ENCODE measurements at regions not wholly inside any gene's neighbourhood (a gene's known extent, or its start where the extent isn't known, plus 50 kb on each side); places are given as distances from the start of the nearest gene placed in this dataset.

DNA sequence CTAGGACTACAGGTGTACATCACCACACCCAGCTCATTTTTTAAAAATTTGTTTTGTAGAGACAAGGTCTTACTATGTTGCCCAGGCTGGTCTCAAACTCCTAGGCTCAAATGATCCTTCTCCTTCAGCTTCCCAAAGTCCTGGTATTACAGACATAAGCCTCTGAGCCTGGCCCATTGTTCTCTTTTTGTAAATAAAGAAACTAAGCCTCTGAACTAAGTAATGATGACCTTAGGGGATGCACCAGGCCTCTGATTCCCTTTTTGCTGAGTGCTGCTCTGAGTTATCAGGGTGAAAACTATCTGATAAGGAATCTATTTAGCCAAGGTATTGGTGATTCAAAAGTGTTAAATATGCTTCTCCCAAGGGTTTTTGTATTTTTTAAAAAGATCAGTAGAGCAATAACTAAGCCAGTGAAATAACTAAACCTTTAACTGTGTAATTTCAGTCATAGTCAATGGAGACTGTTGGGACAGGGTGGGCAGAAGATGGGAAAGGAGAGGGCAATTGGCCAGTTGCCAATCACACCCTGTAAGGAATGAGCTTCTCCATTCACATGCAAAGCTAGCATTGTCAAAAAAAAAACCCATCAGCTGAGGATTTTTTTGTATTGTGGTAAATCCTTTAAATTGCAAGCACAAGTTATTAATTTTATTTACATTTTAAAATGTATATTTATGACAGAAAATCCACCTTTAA, 194.8 kb upstream of the PFN2 start:
- no peak for DNase-seq (ENCODE audit: low spot score)

- no peak for DNase-seq (ENCODE audit: low spot score)
These were observed 190.3 kb upstream of the PFN2 start for GRCh38 chr3:150161011-150161410.

DNA sequence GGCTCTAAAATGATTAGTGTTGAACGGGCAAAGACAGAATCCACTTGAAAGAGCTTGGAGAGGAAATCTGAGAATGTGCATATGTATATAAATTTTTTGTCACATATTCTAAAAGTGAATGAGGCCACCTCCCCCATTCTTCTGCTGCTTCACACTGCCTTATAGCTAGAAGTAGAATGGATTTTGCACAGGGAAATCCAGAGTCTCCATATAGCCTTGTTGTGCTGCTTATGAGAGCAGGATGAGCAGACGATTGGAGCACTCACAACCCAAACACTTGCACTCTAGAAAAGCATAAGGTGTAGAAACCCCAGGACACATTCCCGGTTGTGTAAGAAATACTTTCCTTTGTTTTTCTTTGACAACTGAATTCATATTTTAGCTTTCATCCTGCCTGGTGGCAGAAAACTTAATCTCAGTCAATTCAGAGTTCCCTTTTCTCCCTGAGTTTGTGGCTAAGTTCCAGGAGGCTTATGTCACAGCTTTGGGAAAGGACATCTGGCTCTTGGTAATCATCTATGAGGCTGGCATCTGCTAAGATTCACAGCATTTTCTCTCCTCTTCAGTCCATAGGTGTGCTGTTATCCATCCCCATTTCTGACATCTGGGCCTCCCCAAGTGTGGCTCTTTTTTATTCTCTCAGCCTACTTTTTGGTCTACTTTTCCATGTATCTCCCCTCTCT, 188.4 kb upstream of the PFN2 start:
- no peak for DNase-seq (ENCODE audit: low spot score)

- DNase-seq (ENCODE audit: low spot score): no peak
These were observed 181.9 kb upstream of the PFN2 start for GRCh38 chr3:150152567-150152966.

DNA sequence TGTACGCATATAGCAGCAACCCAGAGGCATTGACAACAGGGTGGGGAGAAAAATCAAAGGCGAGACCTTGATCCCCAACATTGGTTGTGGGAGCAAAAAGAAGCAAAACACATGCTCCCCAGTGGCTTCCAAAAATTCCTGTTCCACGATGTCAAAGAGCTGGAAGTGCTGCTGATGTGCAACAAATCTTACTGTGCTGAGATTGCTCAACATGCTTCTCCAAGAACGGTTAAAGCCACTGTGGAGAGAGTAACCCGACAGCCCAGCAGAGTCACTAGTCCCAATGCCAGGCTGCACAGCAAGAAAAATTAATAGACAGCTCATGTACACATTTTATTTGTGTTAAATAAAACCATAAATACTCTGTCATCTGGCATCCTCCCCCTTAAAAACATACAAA, 179.9 kb upstream of the PFN2 start:
- no peak for DNase-seq (ENCODE audit: low spot score)

GRCh38 chr3:150149651-150150051, 179.0 kb upstream of the PFN2 start:
- DNase-seq (ENCODE audit: low spot score): no peak

DNA sequence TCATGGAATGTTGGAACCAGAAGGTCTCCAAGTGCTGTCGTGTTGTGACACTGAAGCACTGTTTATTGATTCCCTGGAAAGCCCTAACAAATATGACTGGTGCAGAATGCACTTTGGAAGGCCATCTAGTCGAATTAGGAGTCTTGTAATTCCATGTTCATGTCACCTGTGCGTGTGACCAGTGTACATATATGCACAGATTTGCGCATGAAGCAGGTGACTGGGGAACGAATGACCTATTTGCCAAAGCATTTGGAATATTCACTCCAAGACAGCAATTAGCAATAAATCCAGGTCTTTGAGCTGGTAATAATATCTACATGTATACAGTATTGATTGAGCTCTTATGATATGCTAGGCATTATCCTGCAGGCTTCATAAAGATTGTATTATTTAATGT, 177.5 kb upstream of the PFN2 start:
- DNase-seq (ENCODE audit: low spot score): no peak

GRCh38 chr3:150147776-150148175, 177.1 kb upstream of the PFN2 start:
- DNase-seq (ENCODE audit: low spot score): no peak

DNA sequence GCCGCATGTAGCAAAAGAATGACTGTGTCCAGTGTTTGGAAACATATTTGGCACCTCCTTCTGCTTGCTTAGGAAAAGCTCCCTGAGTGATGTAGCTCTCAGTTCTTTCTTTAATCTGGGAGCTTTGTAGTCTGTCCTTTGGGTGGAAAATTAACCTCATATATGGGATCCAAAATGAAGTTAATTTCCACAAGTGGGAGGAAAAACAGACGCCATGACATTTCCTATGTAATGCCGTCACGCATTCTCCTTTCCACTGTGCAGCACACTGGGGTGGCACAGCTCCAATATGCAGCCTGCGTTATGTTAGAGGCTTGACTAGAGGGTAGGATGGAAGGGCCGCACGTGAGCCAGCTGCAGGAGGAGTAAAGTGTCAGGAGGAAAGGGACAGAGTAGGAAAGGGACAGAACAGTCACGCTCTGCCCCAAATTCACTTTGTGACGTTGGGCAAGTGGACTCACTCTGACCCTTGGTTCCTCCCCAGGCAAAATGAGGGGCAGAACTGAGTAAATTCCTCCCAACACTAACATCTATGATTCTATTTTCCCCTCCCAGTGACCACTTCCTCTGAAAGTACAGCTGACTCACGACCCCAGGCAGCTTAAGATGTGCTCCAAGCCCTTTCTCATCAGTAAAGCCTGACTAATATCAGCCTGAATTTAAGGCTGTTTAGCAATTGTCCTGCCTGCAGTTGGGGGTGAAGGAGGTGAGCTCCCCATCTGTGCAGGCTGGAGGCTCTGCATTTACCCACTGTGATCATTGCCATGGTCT, 176.5 kb upstream of the PFN2 start:
- peak; percentile 34 for DNase-seq (ENCODE audit: low spot score)

- DNase-seq (ENCODE audit: low spot score): no peak
These were observed 175.0 kb upstream of the PFN2 start for GRCh38 chr3:150145659-150146058.

DNA sequence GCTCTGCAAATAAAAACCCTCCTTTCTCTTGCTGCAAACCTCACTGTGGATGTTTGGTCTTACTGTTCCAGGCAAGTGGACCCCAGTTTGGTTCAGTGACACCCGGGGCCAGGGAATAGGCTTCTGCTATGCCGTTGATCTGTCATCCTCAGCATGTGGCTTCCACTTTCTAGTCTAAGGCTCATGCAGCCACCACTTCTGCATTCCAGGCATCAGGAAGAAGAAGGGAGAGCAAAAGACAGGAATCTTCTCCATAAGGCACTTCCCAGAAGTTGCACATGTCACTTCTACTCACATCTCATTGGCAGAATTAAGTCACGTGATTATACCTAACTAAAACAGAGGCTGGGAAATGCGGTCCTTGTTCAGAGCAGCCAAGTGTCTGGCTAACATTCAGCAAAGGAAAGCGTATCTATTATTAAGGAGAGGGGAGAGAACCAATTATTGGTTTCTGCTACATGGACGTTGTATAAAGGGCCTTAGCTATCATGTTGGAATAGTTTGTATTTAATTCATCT, 173.6 kb upstream of the PFN2 start:
- no peak for DNase-seq (ENCODE audit: low spot score)

GRCh38 chr3:150142936-150143335, 172.2 kb upstream of the PFN2 start:
- DNase-seq (ENCODE audit: low spot score): no peak

DNA sequence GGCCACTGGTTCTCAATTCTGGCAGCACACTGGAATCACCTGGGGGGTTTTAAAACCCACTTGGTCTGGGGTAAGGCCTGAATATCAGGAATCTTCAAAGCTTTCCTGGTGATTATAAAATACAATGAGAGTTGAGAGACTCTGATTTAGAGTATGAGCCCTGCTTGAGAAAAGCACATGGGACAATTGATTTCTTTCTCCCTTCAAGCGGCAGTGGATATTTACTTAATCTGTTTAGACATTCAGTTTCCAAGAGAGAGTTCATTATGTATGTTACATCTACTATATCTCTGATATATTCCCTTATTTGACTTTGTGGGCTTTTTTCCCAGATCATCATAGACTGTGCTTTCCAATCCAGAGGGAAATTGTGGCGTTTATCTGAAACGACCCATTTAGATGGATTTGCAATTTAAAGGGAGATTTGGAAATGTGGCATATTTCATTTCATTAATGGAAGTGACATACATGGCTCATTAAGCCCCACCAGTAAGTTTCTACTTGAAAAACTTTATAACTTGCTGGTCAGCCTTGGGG, 171.2 kb upstream of the PFN2 start:
- DNase-seq (ENCODE audit: low spot score): no peak

- DNase-seq (ENCODE audit: low spot score): no peak
These were observed 170.1 kb upstream of the PFN2 start for GRCh38 chr3:150140614-150141321.

DNA sequence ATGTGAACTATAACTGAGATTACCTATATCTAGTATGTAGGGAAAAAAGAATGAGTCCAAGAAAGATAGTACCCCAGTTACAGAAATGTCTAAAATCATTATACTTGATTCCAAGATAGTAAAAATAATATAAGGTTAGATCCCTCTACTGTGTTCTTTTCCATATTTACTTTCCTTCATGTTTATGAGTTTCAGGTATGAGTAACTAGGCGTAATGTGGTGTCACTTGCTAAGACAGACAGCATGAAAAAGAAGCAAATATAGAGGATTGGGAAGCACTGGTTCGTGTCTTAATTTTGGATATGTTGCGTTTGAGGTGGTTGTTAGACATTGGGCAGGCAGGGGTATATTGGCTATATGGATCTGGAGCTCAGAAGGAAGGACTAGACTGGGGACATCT, 168.1 kb upstream of the PFN2 start:
- no peak for DNase-seq (ENCODE audit: low spot score)

DNA sequence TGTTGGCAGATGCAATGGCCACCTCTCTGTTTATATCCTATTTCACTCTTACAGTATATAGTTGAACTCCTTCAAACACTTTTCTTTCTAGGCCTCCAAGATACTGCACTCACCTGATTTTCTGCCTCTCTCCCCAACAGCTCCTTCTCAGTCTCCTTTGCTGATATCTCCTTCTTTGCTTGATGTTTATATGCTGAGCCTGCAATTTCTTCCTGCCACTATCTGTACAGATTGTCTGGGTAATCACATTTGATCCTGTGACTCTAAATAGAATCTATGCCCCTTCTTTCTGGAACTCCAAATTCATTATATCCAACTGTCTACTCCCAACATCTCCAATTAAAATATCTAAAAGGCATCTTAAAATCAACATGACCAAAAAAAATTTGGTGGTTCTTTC, 165.5 kb upstream of the PFN2 start:
- no peak for DNase-seq (ENCODE audit: low spot score)

DNA sequence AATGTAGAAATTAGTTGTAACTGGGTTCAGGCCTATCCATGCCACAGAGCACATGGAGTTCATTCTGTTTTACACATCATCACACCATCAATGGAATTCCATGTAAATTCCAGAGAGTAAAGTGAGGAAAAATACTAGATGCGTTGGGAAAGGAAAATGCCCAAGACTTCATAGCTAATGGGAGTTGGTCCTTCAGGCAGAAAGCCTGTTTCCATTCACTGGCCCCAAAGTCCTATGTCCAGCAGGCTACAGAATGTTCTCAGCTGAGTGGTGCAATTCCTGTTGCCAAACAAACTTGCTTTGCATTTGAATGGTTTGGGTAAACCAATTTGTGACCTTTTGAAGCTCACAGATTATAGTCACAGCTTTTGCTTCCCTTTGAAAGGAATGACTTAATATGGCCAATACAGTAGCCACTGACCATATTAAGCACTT, 164.6 kb upstream of the PFN2 start:
- no peak for DNase-seq (ENCODE audit: low spot score)

- no peak for DNase-seq (ENCODE audit: low spot score)
These were observed 162.6 kb upstream of the PFN2 start for GRCh38 chr3:150133293-150133692.

DNA sequence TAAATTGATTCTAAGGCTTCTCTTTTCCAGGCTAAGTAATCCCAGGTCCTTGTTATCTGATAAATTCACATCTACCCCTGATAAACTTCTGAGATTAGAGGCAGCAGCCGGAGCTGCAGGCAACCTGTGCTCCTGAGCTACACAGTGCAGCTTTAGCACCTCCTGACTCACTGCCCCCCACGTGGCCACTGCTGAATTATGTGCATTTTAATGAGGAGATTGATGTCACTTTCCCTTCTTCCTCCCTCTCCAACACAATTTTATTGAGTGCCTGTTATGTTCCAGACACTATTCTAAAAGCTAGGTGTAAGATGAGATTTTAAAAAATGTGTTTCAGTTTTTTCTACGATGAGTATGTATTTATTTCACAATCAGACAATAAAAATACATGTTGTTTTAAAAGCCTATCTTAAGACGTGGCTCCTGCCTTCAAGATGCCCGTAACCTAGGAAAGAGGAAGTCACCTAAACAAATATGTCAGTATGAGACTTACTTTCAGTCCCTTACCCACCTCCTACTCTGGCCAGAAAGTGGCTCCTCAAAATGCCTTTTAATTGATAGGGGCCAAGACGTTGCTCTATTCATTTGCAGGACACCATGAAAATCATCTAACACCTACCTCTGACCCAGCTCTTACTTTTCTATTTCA, 161.5 kb upstream of the PFN2 start:
- DNase-seq (ENCODE audit: low spot score): no peak

- DNase-seq (ENCODE audit: low spot score): no peak
These were observed 161.0 kb upstream of the PFN2 start for GRCh38 chr3:150131663-150132062.

DNA sequence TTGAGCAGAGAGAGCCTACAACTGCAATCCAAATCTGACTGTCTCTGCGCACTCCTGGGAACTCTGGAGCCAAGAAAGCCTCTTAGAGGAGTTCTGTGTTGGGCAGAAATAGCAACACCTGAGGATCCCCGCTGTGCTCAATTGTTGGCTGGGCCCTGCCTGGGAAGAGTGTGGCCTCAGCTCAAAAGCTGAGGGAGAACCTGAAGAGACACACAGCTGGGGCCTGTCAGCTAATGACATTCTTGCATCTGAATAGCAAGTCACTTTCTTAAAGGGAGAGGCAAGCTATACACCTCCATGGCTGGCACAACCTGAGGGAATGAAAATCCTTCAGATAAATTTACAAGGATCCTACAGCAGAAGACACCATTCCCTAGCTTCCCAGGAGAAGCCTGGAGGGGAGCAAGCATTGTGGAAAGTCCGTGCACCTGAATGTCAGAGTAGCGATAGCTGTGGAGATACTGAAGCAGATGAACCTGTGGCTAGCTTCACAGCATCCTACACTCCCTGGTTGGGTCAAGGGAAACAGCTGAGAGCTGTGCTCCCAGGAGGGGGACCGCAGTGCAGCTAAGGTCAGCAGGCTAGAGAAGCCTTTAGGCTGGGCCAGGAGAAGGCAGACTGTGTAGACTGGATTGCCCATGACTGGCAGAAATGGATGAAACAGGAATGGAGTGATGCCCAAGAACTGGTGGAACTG, 159.9 kb upstream of the PFN2 start:
- DNase-seq (ENCODE audit: low spot score): no peak
